MCF 10A (cell line): ENCODE measurements at regions not wholly inside any gene's neighbourhood (a gene's known extent, or its start where the extent isn't known, plus 50 kb on each side); places are given as distances from the start of the nearest gene placed in this dataset.
A peak's percentile ranks its signal among the peaks of the same experiment; 100 is the strongest.

ENCODE experiments used
- BruUV-seq: library from RNA; stranded (reverse); fragments of 400-500 nt; replicated peaks from 2 replicates; lab custom pipeline; 2021; lab: Mats Ljungman, UMichigan
- CTCF ChIA-PET: fragments of 300-600 bp; sonication (Branson Sonifier 250); formaldehyde crosslinking; extraction: SDS; loops from one replicate; lab custom pipeline; 2021; ENCODE audit warnings: antibody characterized with exemption, inconsistent platforms; lab: Yijun Ruan, JAX
- POLR2A ChIA-PET: fragments of 300-600, 350-650 bp; sonication (Branson Sonifier 250); formaldehyde crosslinking; extraction: SDS; loops from one replicate; lab custom pipeline; 2020; ENCODE audit warnings: antibody characterized with exemption, inconsistent platforms; lab: Yijun Ruan, JAX
- DNase-seq: peaks from one replicate; pipeline ENCODE4 v3.0.0-alpha.2; 2018; ENCODE audit not compliant: unreplicated experiment
- H3K27ac Mint-ChIP-seq: one replicate; pipeline ENCODE4 v1.8.0; 2022; ENCODE audit warnings: mild to moderate bottlenecking, low read depth, mixed read lengths; ENCODE audit not compliant: unreplicated experiment
- H3K27me3 Mint-ChIP-seq: one replicate; pipeline ENCODE4 v1.8.0; 2022; ENCODE audit warnings: mixed read lengths; ENCODE audit not compliant: insufficient read depth, unreplicated experiment
- H3K36me3 Mint-ChIP-seq: one replicate; pipeline ENCODE4 v1.8.0; 2022; ENCODE audit warnings: mild to moderate bottlenecking, moderate library complexity, mixed read lengths; ENCODE audit not compliant: insufficient read depth, unreplicated experiment
- H3K4me1 Mint-ChIP-seq: one replicate; pipeline ENCODE4 v1.8.0; 2022; ENCODE audit warnings: mixed read lengths; ENCODE audit not compliant: insufficient read depth, unreplicated experiment
- H3K4me3 Mint-ChIP-seq: one replicate; pipeline ENCODE4 v1.8.0; 2022; ENCODE audit warnings: mild to moderate bottlenecking, moderate library complexity, mixed read lengths; ENCODE audit not compliant: unreplicated experiment
- H3K9me3 Mint-ChIP-seq: one replicate; pipeline ENCODE4 v1.8.0; 2022; ENCODE audit warnings: mixed read lengths; ENCODE audit not compliant: unreplicated experiment
- intact Hi-C: fragments of 100-400 bp; cut with micrococcal nuclease; formaldehyde crosslinking; loops from 2 replicates; pipeline ENCODE4 v1.14.1; 2022
- TF ChIP-seq, protein P1 (sequence below): fragments of 200-600 bp; IDR thresholded peaks from one replicate; pipeline ENCODE4 v1.8.0; 2022; ENCODE audit warnings: antibody characterized with exemption, mild to moderate bottlenecking; ENCODE audit not compliant: unreplicated experiment

DNA sequence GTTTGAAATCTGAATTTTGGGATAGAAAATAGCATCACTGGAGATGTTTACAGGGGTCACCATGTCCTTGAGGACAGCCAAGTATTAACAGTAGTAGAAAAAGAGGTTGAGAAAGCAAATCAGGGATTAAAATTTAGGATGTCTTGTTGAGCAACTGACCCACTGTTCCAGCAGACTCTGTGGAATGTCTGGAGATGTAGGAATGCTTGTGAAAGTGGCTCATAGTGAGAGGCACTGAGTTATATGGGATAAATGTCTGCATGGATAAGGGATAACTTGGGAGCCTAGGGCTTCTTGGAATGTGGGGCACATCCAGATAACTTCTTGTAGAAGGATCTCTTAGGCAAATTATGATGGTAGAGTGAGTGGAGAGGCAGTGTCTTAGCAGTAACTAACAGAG is 495.0 kb downstream of the TMX3 start:
- Mint-ChIP-seq H3K27ac (no peak overlapping the region), H3K36me3 (peaks cover 6% of the 10 kb centered on the region), H3K4me1 (peaks cover 7% of the 10 kb centered on the region), H3K9me3 (no peaks in the 10 kb centered on the region), H3K4me3 (no peak overlapping the region), H3K27me3 (no peaks in the 10 kb centered on the region)
- ChIA-PET POLR2A (no interaction called here), CTCF (interaction anchor here (0.6 kb wide), 1 partner anchor 803 kb away, joined by 3 read pairs; no protein-coding TSS in a partner anchor)
- BruUV-seq: no TSS peak
- TF ChIP-seq, protein P1, sequence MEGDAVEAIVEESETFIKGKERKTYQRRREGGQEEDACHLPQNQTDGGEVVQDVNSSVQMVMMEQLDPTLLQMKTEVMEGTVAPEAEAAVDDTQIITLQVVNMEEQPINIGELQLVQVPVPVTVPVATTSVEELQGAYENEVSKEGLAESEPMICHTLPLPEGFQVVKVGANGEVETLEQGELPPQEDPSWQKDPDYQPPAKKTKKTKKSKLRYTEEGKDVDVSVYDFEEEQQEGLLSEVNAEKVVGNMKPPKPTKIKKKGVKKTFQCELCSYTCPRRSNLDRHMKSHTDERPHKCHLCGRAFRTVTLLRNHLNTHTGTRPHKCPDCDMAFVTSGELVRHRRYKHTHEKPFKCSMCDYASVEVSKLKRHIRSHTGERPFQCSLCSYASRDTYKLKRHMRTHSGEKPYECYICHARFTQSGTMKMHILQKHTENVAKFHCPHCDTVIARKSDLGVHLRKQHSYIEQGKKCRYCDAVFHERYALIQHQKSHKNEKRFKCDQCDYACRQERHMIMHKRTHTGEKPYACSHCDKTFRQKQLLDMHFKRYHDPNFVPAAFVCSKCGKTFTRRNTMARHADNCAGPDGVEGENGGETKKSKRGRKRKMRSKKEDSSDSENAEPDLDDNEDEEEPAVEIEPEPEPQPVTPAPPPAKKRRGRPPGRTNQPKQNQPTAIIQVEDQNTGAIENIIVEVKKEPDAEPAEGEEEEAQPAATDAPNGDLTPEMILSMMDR: no peak
- intact Hi-C loops: no loop called here
- DNase-seq: no peak

- intact Hi-C loops: no loop called here
- DNase-seq: no peak
- H3K27me3 Mint-ChIP-seq: no peaks in the 10 kb centered on the region
- no peak overlapping the region for H3K27ac Mint-ChIP-seq
- H3K36me3 Mint-ChIP-seq: peaks cover 6% of the 10 kb centered on the region
- POLR2A ChIA-PET: no interaction called here
- H3K4me3 Mint-ChIP-seq: no peak overlapping the region
- TF ChIP-seq, protein P1: no peak
- BruUV-seq: no TSS peak
- CTCF ChIA-PET: no interaction called here
- H3K9me3 Mint-ChIP-seq: no peaks in the 10 kb centered on the region
- H3K4me1 Mint-ChIP-seq: peaks cover 7% of the 10 kb centered on the region
Observed at GRCh38 chr18:68219274-68219673, 495.6 kb downstream of the TMX3 start.

DNA sequence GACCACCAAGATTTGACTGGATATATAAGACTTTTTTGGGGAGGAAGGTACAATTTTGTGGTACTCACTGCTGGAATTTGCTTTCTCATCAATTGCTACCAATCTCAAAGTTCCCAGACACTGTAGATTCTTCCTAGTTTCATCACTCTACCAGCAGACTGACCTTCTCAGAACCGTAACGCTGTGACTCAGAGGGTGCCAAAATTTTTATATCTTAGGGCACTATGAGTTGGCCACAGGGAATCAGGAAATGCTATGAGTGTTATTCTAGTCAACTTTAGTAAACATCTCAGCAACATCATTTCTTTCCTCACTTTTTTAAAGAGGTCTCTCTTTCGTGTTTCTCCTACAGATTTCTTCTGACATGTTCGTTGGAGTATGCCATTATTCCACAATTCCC is 499.0 kb downstream of the TMX3 start:
- Mint-ChIP-seq H3K27me3 (no peaks in the 10 kb centered on the region), H3K9me3 (no peaks in the 10 kb centered on the region), H3K27ac (no peak overlapping the region), H3K4me1 (peaks cover 7% of the 10 kb centered on the region), H3K36me3 (no peaks in the 10 kb centered on the region), H3K4me3 (no peak overlapping the region)
- ChIA-PET POLR2A (no interaction called here), CTCF (no interaction called here)
- peak; percentile 60 for DNase-seq
- TF ChIP-seq, protein P1: no peak
- BruUV-seq: no TSS peak
- intact Hi-C loops: no loop called here

DNA sequence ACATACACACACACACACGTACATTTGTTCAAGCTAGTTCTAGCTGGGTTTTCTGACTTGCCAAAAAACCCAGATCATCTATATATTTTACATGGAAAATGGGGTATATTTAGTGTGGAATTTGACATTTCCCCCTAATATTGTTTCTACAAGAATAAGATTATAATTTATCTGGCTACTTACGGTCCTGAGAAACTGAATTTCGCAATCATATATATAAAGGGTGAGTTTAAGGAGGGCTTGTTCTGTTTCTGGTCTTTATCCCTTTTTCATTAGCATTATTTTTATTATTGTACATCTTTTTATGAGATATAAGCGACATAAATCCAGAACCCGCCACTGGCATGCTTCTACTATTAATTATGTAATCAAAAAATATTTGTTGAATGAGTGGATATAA is 528.9 kb downstream of the TMX3 start:
- intact Hi-C loops: no loop called here
- TF ChIP-seq, protein P1: no peak
- H3K4me1 Mint-ChIP-seq: peaks cover 10% of the 10 kb centered on the region
- H3K9me3 Mint-ChIP-seq: no peaks in the 10 kb centered on the region
- CTCF ChIA-PET: no interaction called here
- DNase-seq: no peak
- POLR2A ChIA-PET: no interaction called here
- no peak overlapping the region for H3K27ac Mint-ChIP-seq
- no TSS peak for BruUV-seq
- no peaks in the 10 kb centered on the region for H3K27me3 Mint-ChIP-seq
- H3K4me3 Mint-ChIP-seq: no peak overlapping the region
- no peaks in the 10 kb centered on the region for H3K36me3 Mint-ChIP-seq
